ENCODE measurements at regions not wholly inside any gene's neighbourhood (a gene's known extent, or its start where the extent isn't known, plus 50 kb on each side); places are given as distances from the start of the nearest gene placed in this dataset.
"Not testable (repeated sequence)": the region's sequence is repeated elsewhere in the genome, so short reads cannot be mapped to it uniquely, and the experiment has no call there.

DNA sequence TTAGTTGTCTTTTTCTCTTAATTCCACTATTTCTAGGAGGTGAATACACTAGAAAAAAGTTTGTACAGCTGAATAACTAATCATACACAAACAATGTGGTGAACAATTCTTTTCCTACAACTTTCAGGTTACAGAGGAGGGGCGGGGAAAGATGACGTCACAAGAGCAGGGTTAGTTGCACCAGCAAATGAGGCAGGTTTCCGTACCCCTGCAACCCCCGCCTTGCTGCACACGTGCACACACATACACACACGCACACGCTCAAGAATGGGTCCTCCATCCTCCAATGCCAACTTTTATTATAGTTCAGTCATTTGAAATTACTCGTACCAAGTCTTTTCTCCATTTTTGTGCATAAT lies 122.8 kb downstream of the ARL4C start:
- no peak for DNase-seq (ENCODE audit: low read depth)

DNA sequence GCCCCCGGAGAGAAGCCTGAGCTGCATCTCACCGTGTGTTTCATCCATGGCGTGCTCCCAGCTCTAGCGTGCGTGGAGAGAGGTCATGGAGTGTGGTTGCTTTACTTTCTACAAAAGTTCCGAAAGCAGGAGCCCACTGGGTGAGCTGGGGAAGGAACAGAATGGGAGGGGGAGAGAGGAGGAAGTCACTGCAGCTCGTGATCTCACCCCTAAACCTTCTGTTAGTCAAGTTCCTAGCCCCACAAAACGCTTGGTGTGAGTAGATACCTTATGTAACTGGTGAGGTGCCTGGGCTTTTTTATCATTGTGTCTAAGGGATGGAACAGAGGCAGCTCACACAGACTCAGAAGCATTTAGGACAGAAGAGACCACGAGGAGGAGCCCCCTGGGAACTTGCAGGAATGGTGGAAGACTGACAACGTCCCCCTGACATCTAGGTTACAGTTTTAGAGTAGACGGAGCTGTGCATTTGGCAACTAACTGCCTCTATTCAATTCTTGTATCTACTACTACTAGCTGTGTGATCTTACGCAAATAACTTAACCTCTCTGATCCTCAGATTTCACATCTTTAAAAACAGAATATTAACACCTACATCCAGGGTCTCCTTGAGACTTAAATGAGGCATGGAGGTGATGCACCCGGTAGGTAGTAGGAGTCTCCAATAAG lies 123.3 kb downstream of the ARL4C start:
- DNase-seq (ENCODE audit: low read depth) = no peak

DNA sequence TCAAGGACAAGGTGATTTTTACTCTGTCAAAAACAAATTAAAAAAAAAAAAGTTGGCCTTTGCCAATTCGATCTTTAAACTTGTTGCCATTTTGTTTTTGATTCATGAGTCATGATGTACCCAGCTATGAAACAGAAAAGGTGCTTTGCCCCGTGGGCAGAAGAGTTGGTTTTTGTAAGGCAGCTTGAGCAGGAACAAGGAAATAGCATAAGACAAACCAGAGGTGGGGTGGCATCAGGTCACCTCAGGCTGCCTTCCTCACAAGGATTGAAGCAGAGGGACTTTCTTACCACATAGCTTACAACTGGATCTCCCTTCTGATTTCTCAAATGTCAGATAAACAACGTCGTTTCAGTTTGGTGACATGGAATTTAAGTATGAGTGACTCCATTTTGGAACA lies 123.8 kb downstream of the ARL4C start:
- DNase-seq (ENCODE audit: low read depth) = no peak

DNA sequence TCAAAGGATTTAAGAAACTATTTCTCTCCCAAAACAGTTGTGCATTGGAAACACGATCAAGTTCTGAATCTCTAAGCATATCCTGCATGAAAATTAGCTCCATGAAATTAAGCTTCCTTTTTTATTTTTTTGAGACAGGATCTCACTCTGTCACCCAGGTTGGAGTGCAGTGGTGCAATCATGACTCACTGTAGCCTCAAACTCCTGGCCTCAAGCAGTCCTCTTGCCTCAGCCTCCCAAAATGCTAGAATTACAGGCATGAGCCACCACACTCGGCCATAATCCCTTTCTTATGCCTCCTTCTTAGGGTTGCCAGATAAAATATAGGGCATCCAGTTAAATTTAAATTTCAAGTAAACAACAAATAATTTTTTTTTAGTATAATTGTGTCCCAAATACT lies 124.4 kb downstream of the ARL4C start:
- DNase-seq (ENCODE audit: low read depth) = no peak

DNA sequence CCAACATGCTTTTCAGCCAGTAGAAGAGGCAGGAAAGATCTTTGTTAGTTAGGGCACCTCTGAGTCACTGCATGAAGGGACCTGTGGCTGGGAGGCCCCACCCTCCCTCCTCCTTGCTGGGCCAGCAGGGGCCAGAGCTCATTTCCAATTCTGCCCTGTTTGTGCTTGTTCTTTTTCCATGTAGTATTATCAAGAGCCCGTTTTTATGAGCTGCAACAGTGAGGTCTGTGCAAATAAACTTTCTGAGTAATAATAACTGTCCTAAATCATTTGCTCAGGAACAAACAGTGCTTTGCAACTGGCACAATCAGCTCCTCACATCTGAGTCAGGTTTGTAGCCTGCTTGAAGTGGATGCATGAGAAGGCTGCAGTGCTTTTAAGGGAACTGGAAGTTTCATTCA lies 128.0 kb downstream of the ARL4C start:
- peak; percentile 17 for DNase-seq (ENCODE audit: low read depth)

DNA sequence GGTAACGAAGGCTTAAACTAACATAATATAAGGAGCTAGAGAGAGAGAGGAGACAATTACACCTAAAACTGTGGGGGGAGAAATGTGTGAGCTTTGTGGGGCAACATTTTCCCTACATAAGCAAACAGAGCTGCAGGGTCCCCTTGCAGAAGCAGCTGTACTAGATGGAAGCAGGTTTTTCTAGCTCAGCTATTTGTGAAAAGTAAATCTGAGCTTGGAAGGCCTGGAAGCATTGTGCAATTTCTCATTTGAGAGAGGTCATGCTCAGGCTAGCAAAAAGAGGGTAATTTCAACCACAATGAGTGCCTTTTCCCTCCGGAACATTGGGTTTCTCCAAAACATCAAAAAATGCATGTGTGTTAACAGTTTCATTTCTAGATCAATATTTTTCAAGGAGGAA lies 130.0 kb downstream of the ARL4C start:
- DNase-seq (ENCODE audit: low read depth) = no peak

DNA sequence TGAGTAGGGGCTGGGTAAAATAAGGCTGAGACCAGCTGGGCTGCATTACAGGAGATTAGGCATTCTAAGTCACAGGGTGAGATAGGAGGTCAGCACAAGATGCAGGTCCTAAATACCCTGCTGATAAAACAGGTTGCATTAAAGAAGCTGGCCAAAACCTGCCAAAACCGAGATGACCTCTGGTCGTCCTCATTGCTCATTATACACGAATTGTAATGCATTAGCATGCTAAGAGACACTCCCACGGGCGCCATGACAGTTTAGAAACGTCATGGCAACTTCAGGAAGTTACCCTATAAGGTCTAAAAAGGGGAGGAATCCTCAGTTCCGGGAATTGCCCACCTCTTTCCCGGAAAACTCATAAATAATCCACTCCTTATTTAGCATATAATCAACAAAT lies 132.2 kb downstream of the ARL4C start:
- no peak for DNase-seq (ENCODE audit: low read depth)

DNA sequence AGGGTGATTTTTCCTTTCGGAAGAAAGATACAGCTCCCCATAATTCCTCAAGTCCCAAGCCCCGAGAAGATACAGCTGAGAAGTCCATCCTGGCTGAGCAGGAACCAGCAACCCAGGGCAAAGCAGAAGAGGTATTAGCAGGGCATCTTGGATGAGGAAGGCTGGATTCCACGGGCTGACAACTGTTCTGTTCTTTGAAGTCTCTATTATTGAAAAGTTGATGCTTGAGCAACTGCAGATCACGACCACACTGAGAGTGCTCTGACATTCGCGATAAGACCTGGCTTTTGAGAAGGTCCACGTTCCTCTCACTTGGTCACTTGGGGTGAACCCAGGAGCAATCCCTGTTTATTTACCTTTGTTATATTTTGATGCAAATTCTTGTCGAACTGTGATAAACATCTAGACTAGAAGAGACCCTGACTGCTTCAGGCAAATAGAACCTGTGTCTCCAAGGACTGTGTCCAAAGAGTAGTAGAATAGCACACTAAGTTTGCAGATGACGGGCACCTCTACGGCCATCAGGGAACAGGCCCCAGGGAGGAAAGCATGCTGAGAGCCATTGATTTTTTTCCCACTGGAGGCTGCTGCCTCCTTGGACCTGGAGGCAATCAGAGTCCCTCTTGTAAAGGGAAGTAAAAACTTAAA lies 133.1 kb downstream of the ARL4C start:
- DNase-seq (ENCODE audit: low read depth) = no peak

DNA sequence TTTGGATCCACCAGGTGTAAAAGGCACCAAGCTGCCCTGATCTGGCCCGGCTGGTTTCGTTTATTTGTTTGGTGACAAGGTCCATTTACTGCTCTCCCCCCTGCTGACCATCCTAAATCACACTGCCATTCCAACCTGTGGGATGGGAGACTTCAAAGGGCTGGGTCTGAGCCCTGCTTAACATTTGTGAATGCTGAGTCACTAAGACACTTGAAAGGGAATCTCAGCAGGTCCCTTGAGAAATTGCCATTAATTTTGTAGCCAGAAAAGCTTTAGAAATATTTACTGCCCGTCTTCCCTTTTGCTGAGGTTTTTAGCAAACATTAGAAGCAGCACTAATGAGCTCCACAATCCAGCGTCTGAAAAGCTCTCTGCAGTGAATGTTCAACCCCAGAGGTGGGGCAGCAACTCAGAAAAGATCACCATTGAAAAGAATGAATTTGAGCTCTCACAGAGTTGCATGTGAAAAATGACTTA lies 133.8 kb downstream of the ARL4C start:
- no peak for DNase-seq (ENCODE audit: low read depth)

DNA sequence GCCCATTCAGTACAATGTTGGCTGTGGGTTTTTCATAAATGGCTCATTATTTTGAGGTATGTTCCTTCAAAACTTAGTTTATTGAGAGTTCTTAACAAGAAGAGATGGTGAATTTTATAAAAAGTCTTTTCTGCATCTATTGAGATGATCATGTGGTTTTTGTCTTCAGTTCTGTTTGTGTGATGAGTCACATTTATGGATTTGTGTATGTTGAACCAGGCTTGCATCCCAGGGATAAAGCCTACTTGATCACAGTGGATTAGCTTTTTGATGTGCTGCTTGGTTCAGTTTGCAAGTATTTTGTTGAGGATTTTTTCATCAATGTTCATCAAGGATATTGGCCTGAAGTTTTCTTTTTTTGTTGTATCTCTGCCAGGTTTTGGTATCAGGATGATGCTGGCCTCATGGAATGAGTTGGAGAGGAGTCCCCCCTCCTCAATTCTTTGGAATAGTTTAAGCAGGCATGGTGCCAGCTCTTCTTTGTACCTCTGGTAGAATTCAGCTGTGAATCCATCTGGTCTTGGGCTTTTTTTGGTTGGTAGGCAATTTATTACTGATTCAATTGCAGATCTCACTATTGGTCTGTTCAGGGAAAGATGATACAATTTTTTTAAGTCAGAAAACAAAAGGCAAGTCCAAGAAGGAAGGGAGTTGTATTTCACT lies 136.4 kb downstream of the ARL4C start:
- DNase-seq (ENCODE audit: low read depth) = not testable (repeated sequence)

DNA sequence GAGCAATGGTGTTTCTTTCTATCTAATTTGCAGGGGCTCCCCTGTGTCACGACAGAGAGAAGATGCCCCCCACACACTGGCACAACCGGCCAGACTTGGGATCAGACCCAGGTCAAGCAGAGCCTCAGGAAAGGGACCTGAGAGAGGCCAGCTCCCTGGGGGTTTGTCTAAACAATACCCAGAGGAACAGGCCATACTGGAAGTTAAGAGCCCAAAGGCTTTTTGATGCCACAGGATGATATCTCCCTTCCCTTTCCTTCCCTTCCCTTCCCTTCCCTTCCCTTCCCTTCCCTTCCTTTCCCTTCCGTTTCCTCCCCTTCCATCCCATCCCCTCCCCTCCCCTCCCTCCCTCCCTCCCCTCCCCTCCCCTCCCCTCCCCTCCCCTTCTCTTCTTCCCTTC lies 139.2 kb downstream of the ARL4C start:
- no peak for DNase-seq (ENCODE audit: low read depth)

DNA sequence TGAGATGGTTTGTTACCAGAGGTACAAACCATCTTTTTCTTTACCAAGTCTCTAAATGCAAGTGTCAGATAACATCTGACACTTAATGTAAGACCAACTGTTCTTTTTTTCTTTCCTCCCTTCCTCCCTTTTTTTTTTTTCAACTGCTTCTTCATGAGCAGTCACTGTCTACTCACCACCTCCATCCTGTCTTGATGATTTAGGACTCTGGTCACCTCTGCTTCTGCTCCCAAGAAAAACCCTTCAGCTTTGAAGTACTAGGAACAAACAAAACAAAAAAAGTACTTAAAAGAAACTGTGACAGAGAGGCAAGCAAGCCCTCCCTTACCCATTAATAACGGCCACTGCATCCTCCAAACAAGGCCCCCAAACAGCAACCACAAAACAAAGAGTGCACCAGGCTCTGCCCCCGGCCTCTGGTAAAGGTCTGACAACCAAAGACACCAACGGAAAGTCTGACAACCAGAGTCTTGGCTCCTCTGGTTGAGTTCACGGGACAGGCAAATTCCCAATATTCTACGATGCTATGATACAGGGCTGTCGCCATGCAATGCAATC lies 141.0 kb downstream of the ARL4C start:
- no peak for DNase-seq (ENCODE audit: low read depth)

DNA sequence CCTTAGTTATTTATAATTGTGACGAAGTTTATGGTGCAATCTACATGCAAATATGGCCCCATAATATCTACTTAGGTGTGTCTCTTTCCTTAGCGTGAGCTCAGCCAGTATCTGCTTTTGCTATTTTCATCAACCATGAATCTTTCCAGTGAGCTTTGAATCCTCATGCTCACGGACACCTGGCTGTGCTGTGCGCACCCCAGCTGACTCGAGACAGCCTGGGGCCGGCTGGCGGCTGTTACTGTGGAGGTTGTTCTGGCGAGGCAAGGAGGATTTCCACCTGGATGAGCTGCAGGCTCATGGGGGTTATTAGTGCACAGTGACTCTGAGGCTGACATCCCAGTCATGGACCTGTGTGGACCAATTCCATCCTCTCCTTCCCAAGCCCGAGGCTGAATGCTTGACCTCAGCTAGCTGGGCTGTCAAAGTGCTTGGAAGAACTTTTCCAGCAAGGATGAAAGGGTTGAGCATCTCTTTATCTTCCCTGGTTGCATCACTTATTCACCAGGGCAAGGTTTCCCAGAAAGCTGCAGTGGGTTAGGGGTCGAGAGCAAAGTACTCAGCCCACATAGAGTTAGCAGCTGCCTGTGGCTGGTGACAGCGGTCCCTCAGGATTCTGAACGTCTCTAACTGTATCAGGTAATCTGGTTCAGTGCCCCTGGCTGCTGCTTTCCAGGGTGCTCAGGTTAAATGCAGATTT lies 141.7 kb downstream of the ARL4C start:
- no peak for DNase-seq (ENCODE audit: low read depth)

DNA sequence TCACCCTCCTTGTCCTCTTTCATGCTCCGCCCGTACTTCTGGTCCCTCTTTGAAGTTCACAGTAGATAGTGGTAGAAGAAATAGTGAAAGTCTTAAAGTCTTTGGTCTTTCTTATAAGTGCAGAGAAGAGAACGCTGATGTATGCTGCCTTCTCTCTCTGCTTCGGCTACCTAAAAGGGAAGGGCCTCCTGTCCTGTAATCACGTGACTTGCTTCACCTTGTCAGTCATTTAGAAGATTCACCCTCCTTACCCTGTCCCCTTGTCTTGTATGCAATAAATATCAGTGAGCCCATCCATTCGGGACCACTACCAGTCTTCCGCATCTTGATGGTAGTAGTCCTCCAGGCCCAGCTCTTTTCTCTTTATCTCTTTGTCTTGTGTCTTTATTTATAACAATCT lies 144.6 kb downstream of the ARL4C start:
- no peak for DNase-seq (ENCODE audit: low read depth)

DNA sequence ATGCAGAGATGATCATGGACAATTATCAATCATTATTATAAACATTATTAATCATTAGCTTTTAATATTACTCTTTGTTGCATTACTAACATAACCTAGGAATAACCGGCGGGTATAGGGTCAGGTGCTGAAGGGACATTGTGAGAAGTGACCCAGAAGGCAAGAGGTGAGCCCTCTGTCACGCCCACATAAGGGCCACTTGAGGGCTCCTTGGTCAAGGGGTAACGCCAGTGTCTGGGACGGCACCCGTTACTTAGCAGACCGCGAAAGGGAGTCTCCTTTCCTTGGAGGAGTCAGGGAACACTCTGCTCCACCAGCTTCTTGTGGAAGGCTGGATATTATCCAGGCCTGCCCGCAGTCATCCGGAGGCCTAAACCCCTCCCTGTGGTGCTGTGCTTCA lies 145.0 kb downstream of the ARL4C start:
- DNase-seq (ENCODE audit: low read depth) = not testable (repeated sequence)

DNA sequence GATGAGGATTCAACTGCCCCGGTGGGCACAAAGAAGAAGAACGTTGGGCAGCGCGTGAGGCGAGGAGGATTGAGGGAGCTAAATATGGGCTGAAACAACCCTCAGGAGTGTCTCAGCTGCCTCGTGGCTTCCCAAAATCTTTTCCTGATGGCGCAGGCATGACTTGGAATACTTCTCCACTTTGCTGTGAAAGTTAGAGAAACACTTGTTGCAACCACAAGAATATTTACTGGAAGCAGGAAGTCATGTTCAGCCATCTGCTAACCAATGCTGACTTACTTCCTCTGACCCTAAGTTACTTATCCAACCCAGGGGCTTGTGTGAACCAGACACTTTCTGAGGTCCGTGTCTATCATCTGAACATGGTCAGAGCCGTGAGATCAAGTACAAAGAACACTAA lies 148.8 kb downstream of the ARL4C start:
- DNase-seq (ENCODE audit: low read depth) = no peak

DNA sequence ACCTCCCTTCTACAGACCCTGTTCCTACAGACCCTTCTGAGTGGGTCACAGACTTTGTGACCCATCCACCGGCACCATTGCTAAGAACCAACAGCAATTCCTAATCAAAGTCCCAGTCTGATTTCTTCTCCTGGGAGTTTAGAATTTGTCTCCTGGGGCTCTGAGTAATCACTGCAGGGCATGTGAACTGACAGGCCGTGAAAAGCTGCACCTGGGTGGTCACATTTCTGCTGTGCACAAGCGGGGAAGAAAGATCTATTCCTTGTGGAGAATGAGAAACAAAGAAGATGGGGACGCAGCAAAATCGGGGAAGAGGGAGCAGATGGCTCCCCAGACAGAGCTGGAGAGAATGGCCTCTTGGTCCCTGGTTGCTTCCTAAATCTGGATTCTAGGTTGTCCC lies 151.0 kb downstream of the ARL4C start:
- DNase-seq (ENCODE audit: low read depth) = no peak

DNA sequence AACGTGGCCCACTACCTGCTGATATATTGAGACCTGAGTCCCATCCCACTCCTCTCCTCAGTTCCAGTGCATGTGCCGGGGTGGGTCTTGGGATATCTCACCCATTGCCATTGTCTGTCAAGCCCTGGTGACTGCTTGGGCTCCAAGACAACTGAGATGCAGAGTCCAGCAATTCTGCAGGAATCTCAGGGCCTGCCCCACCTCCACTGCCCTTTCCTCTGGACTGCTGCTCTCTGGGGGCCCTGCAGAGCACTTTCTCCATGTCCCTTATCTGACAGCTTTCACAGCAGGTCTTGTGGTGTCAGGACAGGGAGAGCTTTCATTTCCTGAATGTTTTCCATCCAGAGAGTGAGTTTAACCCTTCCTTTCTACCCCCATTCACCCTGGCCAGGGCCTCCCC lies 152.9 kb downstream of the ARL4C start:
- DNase-seq (ENCODE audit: low read depth) = no peak

DNA sequence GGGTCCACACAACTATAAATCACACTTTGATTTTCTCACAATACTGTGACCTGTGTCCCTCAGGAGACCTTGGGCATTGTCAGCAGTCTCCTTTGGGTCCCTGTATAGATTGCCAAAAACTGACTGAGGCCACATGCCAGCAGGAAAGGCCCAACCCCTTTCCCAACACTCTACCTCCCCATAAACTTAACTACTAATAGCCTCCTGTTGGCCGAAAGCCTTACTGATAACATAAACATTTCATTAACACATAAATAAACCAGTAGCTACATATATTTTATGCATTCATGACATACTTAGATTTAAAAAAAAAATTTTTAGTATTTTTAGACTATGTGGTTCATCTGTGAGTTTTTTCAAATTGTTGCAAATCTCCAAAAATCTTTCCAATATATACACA lies 153.5 kb downstream of the ARL4C start:
- DNase-seq (ENCODE audit: low read depth) = no peak

DNA sequence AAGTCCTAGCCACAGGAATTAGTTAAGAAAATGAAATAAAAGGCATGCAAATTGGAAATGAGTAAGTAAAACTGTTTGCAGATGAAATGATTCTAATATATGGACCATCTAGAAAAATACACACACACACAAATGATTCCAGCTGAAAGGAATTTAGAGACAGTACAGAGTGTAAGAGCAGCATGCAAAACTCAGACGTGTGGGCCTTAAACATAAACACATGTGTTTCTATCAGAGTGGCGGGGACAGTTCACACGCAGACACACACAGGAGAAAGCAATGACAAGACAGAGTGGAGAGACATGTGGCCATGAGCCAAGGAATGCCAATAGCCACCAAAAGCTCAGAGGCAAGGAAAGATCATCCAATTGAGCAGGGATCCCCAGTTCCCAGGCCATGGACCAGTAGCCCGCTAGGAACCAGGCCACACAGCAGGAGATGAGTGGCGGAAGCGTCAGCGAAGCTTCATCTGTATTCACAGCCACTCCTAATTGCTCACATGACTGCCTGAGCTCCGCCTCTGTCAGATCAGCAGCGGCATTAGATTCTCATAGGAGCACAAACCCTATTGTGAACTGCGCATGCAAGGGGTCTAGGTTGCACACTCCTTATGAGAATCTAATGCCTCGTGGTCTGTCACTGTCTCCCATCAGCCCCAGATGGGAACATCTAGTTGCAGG lies 155.4 kb downstream of the ARL4C start:
- DNase-seq (ENCODE audit: low read depth) = no peak

DNA sequence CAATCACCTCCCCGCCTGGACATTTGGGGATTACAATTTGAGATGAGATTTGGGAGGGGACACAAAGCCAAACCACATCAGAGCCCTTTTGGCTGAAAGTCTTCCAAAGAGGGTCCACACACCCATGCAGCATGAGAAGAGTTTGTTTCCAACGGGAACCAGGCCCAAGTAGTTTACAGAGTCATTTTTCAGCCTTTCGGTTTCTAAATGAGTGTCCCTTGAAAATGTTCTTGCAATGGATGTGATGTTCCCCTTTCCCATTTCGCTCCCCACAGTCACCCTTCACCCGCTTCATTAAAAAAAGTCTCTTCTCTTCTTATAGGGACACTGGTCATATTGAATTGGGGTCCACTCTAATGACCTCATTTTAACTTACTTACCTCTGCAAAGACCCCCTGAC lies 157.4 kb downstream of the ARL4C start:
- DNase-seq (ENCODE audit: low read depth) = no peak

DNA sequence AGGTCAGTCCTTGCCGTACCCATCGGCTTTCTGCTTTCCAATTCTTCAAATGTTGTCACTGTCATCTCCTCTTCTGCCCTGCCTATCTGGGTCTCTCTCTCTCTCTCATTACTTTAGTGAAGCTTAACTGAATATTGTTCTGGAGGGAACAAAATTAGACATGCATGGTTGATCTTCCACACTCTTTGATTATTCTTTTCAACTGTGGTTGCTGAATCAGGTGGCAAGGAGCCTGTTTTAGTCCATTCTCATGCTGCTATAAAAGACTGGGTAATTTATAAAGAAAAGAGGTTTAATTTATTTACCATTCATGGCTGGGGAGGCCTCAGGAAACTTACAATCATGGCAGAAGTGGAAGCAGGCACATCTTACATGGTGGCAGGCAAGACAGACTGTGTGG lies 157.9 kb downstream of the ARL4C start:
- no peak for DNase-seq (ENCODE audit: low read depth)

Measured in stimulated activated CD8-positive, alpha-beta memory T cell treated with anti-CD3 and anti-CD28 coated beads, Interleukin-12 subunit alpha, Interleukin-12 subunit beta, amount 100 ng/mL, for 4 hours (primary cell).